Keratinocyte (primary cell): ENCODE measurements at regions not wholly inside any gene's neighbourhood (a gene's known extent, or its start where the extent isn't known, plus 50 kb on each side); places are given as distances from the start of the nearest gene placed in this dataset.

Experiments
- DNase-seq: peaks from one replicate; pipeline ENCODE4 v3.0.0-alpha.2; 2011; ENCODE audit warnings: low read depth, missing footprints, low spot score
- FAIRE-seq: peaks from 2 replicates; lab custom pipeline; 2011; peaks lifted over from hg19 to GRCh38; lab: Jason Lieb, UNC
- H2AFZ ChIP-seq: 2 replicates; pipeline ENCODE4 v1.6.0; 2012; ENCODE audit warnings: low read length, control low read depth, inconsistent platforms; ENCODE audit not compliant: control insufficient read depth
- H3K27ac ChIP-seq: 2 replicates; pipeline ENCODE4 v1.5.1; 2011; ENCODE audit warnings: low read length; ENCODE audit not compliant: control insufficient read depth, insufficient read depth
- H3K27me3 ChIP-seq: 3 replicates; pipeline ENCODE4 v1.6.0; 2011; ENCODE audit warnings: low read length; ENCODE audit not compliant: control insufficient read depth, insufficient read depth; ENCODE audit errors: extremely low read depth
- H3K36me3 ChIP-seq, 2 experiments: 2 replicates in 1 of 2; 3 replicates in 1 of 2; pipeline ENCODE4 v1.5.1; 2011; ENCODE audit warnings: low read length in 2 of 2, mild to moderate bottlenecking in 1 of 2; ENCODE audit not compliant: control insufficient read depth in 2 of 2, insufficient read depth in 2 of 2; ENCODE audit errors: extremely low read depth in 1 of 2
- H3K4me1 ChIP-seq: 3 replicates; pipeline ENCODE4 v1.5.1; 2011; ENCODE audit warnings: low read length; ENCODE audit not compliant: control insufficient read depth, insufficient read depth; ENCODE audit errors: extremely low read depth
- H3K4me2 ChIP-seq: 3 replicates; pipeline ENCODE4 v1.6.0; 2011; ENCODE audit warnings: low read depth, low read length; ENCODE audit not compliant: control insufficient read depth, insufficient read depth; ENCODE audit errors: extremely low read depth
- H3K4me3 ChIP-seq, 3 experiments: fragments of 200-600 bp in 1 of 3; sonication (generic) in 1 of 3; 2 replicates in 2 of 3; 3 replicates in 1 of 3; pipeline ENCODE4 v1.5.1; 2011 to 2016; ENCODE audit warnings: low read length in 3 of 3, mild to moderate bottlenecking in 3 of 3, control low read depth in 2 of 3, inconsistent platforms in 1 of 3, low read depth in 1 of 3, mixed read lengths in 1 of 3, mixed run types in 1 of 3, moderate library complexity in 1 of 3; ENCODE audit not compliant: control insufficient read depth in 2 of 3, insufficient read depth in 2 of 3; ENCODE audit errors: extremely low read depth in 1 of 3
- H3K79me2 ChIP-seq: 2 replicates; pipeline ENCODE4 v1.6.0; 2012; ENCODE audit warnings: low read length; ENCODE audit not compliant: control insufficient read depth, insufficient read depth
- H3K9ac ChIP-seq: 3 replicates; pipeline ENCODE4 v1.6.0; 2011; ENCODE audit warnings: low read length; ENCODE audit not compliant: control insufficient read depth, insufficient read depth; ENCODE audit errors: extremely low read depth
- H3K9me1 ChIP-seq: 3 replicates; pipeline ENCODE4 v1.6.0; 2011; ENCODE audit warnings: low read length; ENCODE audit not compliant: control insufficient read depth, insufficient read depth; ENCODE audit errors: extremely low read depth
- H3K9me3 ChIP-seq: 2 replicates; pipeline ENCODE4 v1.5.1; 2012; ENCODE audit warnings: low read depth, low read length; ENCODE audit not compliant: control insufficient read depth
- H4K20me1 ChIP-seq: 3 replicates; pipeline ENCODE4 v1.6.0; 2011; ENCODE audit warnings: low read length; ENCODE audit not compliant: control insufficient read depth, insufficient read depth; ENCODE audit errors: extremely low read depth
- EZH2 ChIP-seq: IDR thresholded peaks from one replicate; pipeline ENCODE4 v1.6.1; 2012; ENCODE audit warnings: inconsistent platforms, mild to moderate bottlenecking, low read length, moderate library complexity
- dilution Hi-C: fragments of 300-500 bp; cut with MboI; formaldehyde crosslinking; loops from one replicate; pipeline ENCODE4 v1.7.0; 2020; ENCODE audit warnings: low sequenced_read_pairs; ENCODE audit not compliant: extremely low pct_ligation_motif_present
- TF ChIP-seq, protein P1 (sequence below), 3 experiments: IDR thresholded peaks in 1 of 3; conservative IDR thresholded peaks in 1 of 3; optimal IDR thresholded peaks in 1 of 3; 2 replicates in 2 of 3; 3 replicates in 1 of 3; pipeline versions ENCODE3 to v1.5.1; 2011; ENCODE audit warnings: low read length in 3 of 3, mild to moderate bottlenecking in 3 of 3, moderate library complexity in 2 of 3, control low read depth in 1 of 3, inconsistent platforms in 1 of 3; ENCODE audit not compliant: insufficient read depth in 2 of 3; ENCODE audit errors: extremely low read depth in 1 of 3

DNA sequence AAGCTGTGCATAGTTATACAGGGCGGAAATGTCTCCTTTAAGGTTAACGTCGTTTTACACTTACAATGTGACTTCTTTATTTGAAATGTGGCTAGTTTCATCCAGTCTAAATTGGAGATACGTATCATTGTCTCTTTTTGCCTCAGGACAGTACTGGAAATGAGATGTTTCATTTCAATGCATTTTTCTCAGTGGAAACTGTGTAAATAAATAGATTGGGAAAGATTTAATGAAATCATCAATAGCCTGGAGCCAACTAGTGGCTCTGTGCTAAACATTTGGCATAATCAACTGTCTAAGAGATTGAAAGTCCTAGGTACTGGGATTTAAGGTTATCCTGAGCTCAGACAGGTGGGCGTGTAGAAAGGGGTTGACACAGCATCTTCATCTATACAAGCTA lies 691.5 kb upstream of the CCDC54 start:
- no peaks in the 10 kb centered on the region for H3K27me3 ChIP-seq
- H3K79me2 ChIP-seq = no peaks in the 10 kb centered on the region
- H3K36me3 ChIP-seq = no peaks in the 10 kb centered on the region
- peaks cover 6% of the 10 kb centered on the region for H3K4me1 ChIP-seq
- H3K4me3 ChIP-seq = no peak overlapping the region
- H3K4me2 ChIP-seq = no peak overlapping the region
- H4K20me1 ChIP-seq = no peaks in the 10 kb centered on the region
- no peak for TF ChIP-seq EZH2
- TF ChIP-seq, protein P1, sequence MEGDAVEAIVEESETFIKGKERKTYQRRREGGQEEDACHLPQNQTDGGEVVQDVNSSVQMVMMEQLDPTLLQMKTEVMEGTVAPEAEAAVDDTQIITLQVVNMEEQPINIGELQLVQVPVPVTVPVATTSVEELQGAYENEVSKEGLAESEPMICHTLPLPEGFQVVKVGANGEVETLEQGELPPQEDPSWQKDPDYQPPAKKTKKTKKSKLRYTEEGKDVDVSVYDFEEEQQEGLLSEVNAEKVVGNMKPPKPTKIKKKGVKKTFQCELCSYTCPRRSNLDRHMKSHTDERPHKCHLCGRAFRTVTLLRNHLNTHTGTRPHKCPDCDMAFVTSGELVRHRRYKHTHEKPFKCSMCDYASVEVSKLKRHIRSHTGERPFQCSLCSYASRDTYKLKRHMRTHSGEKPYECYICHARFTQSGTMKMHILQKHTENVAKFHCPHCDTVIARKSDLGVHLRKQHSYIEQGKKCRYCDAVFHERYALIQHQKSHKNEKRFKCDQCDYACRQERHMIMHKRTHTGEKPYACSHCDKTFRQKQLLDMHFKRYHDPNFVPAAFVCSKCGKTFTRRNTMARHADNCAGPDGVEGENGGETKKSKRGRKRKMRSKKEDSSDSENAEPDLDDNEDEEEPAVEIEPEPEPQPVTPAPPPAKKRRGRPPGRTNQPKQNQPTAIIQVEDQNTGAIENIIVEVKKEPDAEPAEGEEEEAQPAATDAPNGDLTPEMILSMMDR (optimal IDR thresholded peaks at IDR 0.05 in 1 of 3, IDR thresholded peaks at IDR 0.05 in 1 of 3, conservative IDR thresholded peaks at IDR 0.05 in 1 of 3; ENCODE audit: extremely low read depth in 1 of 3, insufficient read depth in 2 of 3, low read length in 3 of 3) = no peak
- dilution Hi-C loops = no loop called here
- FAIRE-seq (no peak), DNase-seq (no peak)
- H3K9ac ChIP-seq = no peak overlapping the region
- no peaks in the 10 kb centered on the region for H3K9me3 ChIP-seq
- no peak overlapping the region for H3K27ac ChIP-seq
- H2AFZ ChIP-seq = no peak overlapping the region
- no peaks in the 10 kb centered on the region for H3K9me1 ChIP-seq

DNA sequence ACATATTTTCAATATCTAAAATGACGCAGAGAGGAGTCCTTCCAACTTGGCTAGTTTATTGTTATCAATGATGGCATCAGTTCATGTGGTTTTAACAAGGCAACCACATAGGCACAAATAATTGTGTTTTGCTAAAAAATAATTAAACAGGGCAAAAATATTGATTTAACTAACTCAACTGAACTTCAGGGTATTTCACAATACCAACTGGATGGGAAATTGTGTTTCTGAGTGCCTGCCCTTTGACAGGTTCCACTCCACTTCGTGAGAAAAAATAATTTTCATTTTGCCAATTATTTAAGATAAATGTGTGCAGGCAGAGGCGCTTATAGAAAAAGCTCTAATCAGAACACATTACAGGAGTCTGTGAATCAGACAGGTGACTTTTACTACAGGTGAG lies 689.3 kb upstream of the CCDC54 start:
- no peak for FAIRE-seq
- Histone ChIP-seq H3K79me2 (no peaks in the 10 kb centered on the region), H3K4me3 (no peak overlapping the region), H2AFZ (no peak overlapping the region), H3K4me1 (peaks cover 6% of the 10 kb centered on the region), H3K36me3 (no peaks in the 10 kb centered on the region), H3K9me3 (no peaks in the 10 kb centered on the region), H3K9me1 (no peaks in the 10 kb centered on the region), H3K27ac (no peak overlapping the region), H3K9ac (no peak overlapping the region), H4K20me1 (no peaks in the 10 kb centered on the region), H3K4me2 (no peak overlapping the region), H3K27me3 (no peaks in the 10 kb centered on the region)
- DNase-seq = no peak
- dilution Hi-C loops = no loop called here
- no peak for TF ChIP-seq EZH2
- TF ChIP-seq, protein P1 (optimal IDR thresholded peaks at IDR 0.05 in 1 of 3, IDR thresholded peaks at IDR 0.05 in 1 of 3, conservative IDR thresholded peaks at IDR 0.05 in 1 of 3; ENCODE audit: extremely low read depth in 1 of 3, insufficient read depth in 2 of 3, low read length in 3 of 3) = no peak
